Activated T-helper 17 cell treated with anti-CD3 and anti-CD28 coated beads, Interleukin-2, amount 50 U/mL, for 72 hours (primary cell): ENCODE measurements at regions not wholly inside any gene's neighbourhood (a gene's known extent, or its start where the extent isn't known, plus 50 kb on each side); places are given as distances from the start of the nearest gene placed in this dataset.
A peak's percentile ranks its signal among the peaks of the same experiment; 100 is the strongest.
"Not testable (repeated sequence)": the region's sequence is repeated elsewhere in the genome, so short reads cannot be mapped to it uniquely, and the experiment has no call there.

Experiments
- ATAC-seq: fragments of 150-1000 bp; cut with Tn5 transposase; replicated peaks from 2 replicates; pipeline ENCODE4 v1.10.0; 2021; ENCODE audit warnings: mild to moderate bottlenecking, moderate library complexity
- H3K27ac Mint-ChIP-seq: one replicate; pipeline ENCODE4 v1.8.0; 2022; ENCODE audit warnings: mixed read lengths
- H3K27me3 Mint-ChIP-seq: one replicate; pipeline ENCODE4 v1.8.0; 2022; ENCODE audit warnings: mixed read lengths
- H3K36me3 Mint-ChIP-seq: one replicate; pipeline ENCODE4 v1.8.0; 2022; ENCODE audit warnings: low read depth, mild to moderate bottlenecking, mixed read lengths
- H3K4me1 Mint-ChIP-seq: one replicate; pipeline ENCODE4 v1.8.0; 2022; ENCODE audit warnings: mixed read lengths
- H3K4me3 Mint-ChIP-seq: one replicate; pipeline ENCODE4 v1.8.0; 2022; ENCODE audit warnings: mild to moderate bottlenecking, mixed read lengths
- H3K9me3 Mint-ChIP-seq: one replicate; pipeline ENCODE4 v1.8.0; 2022; ENCODE audit warnings: mixed read lengths

- not testable (repeated sequence) for H3K27me3 Mint-ChIP-seq, H3K4me1 Mint-ChIP-seq, H3K9me3 Mint-ChIP-seq, H3K27ac Mint-ChIP-seq, H3K36me3 Mint-ChIP-seq, H3K4me3 Mint-ChIP-seq, ATAC-seq
Observed at GRCh38 chr9:85792057-85792456, 50.3 kb upstream of the AGTPBP1 start.

GRCh38 chr9:85802978-85803695, 61.4 kb upstream of the AGTPBP1 start:
- H3K36me3 Mint-ChIP-seq, H3K4me3 Mint-ChIP-seq: not testable (repeated sequence)

GRCh38 chr9:85804847-85805133, 63.0 kb upstream of the AGTPBP1 start:
- not testable (repeated sequence) for H3K4me1 Mint-ChIP-seq, H3K27me3 Mint-ChIP-seq, H3K27ac Mint-ChIP-seq, H3K4me3 Mint-ChIP-seq, ATAC-seq, H3K9me3 Mint-ChIP-seq
- peaks cover 19% of the 10 kb centered on the region for H3K36me3 Mint-ChIP-seq

More at GRCh38 chr9:85802978-85803695, 61.4 kb upstream of the AGTPBP1 start:
- ATAC-seq, H3K4me1 Mint-ChIP-seq, H3K27me3 Mint-ChIP-seq, H3K27ac Mint-ChIP-seq, H3K9me3 Mint-ChIP-seq: not testable (repeated sequence)

DNA sequence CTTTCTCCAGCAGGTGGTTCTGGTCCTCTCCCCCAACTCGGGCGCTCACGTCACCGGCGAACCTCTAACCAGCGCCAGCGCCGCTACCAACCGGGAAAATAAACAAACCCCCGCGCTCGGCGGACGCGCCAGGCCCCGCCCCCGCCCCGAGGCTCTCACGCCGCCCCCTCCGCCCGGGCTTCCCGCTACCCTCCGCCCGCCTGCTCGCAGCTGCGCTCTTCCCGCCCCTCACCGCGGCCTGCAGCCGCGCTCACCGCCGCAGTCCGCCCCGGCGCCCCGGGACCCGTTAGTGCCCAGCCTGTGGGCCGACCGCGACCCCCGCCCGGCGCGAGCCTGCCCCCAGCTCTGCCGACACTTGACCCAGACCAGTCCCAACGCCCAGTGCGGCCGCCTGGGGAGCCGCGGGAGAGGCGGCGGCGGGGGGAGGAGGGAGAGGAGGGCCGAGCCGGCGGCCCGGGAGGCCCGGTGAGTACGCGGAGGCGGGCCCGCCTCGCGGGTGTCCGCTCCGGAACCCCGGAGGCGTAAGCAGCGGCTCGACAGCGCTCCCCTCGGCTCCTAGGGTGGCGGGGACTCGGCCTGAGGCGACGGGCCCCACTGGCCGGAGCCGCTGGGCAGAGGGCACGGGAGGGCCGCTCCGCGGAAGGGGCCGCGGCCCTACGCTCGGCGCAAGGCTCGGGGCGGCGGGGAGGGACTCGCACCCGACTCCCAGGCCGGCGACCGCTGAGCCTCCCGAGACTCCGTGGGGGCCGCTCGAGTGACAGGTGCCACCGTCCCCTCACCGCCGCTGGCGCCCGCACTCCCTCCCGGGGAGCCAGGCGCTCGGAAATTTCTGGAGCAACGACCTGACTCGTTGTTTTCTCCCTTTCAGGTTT, 63.6 kb upstream of the AGTPBP1 start:
- Mint-ChIP-seq H3K27ac (peak overlapping the region; percentile 88), H3K4me3 (peak overlapping the region; percentile 91), H3K36me3 (peaks cover 19% of the 10 kb centered on the region)
- not testable (repeated sequence) for H3K4me1 Mint-ChIP-seq, H3K9me3 Mint-ChIP-seq, H3K27me3 Mint-ChIP-seq
- ATAC-seq = peak; percentile 83

DNA sequence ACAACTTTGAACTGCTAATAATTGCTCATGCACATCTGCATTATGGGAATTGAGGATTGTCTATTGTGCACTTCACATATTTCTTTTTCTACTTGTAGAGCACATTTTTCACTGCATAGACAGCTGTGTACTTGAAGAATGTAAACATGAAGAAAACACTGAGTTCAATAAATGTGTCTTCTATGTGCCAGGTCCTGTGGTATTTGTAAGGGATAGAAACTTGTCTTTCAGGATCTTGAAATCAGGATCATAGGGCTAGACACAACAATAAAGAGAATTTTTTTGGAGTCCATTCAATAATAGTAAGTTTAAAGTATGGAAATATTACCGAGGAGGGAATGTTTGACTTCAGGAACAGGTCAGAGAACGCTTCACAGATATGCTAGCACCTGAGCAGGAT, 66.6 kb upstream of the AGTPBP1 start:
- not testable (repeated sequence) for H3K9me3 Mint-ChIP-seq, H3K27me3 Mint-ChIP-seq, H3K27ac Mint-ChIP-seq, ATAC-seq, H3K4me3 Mint-ChIP-seq, H3K4me1 Mint-ChIP-seq
- peaks cover 19% of the 10 kb centered on the region for H3K36me3 Mint-ChIP-seq

DNA sequence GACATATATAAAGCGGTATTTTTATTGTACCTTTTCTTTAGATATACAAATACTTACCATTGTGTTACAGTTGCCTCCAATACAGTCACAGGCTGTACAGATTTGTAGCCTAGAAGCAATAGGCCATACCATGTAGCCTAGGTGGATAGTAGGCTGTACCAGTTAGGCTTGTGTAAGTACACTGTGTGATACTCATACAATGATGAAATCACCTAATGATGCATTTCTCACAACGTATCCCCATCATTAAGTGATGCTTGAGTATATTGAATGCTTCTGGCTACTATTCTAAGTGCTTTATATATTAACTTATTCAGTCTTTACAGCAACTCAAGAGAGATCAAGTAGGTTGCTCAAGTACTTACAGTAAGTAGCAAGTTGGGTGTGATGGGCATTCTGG, 71.6 kb upstream of the AGTPBP1 start:
- H3K27ac Mint-ChIP-seq, H3K4me3 Mint-ChIP-seq, H3K4me1 Mint-ChIP-seq, ATAC-seq, H3K9me3 Mint-ChIP-seq, H3K27me3 Mint-ChIP-seq: not testable (repeated sequence)
- H3K36me3 Mint-ChIP-seq = peaks cover 14% of the 10 kb centered on the region

DNA sequence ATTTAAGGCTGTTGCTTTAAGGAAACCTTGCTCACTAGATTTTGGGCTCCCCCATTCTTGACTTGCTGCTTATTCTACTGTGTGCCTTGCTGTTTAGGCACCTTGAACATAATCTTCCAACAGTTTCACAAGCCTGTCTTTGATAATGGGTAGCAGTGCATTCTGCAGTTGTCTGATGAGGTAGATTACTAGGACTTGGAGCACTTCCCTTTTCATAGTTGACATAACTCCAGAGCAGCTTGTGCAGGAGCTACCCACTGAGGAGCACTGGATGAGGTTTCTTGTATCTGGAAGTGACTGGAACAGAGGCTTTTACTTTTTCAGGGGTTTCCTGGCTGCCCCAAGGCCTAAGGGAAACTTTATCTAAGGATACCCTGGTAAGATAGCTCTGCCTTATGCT, 73.0 kb upstream of the AGTPBP1 start:
- not testable (repeated sequence) for ATAC-seq, H3K27me3 Mint-ChIP-seq, H3K4me1 Mint-ChIP-seq, H3K36me3 Mint-ChIP-seq, H3K27ac Mint-ChIP-seq, H3K4me3 Mint-ChIP-seq, H3K9me3 Mint-ChIP-seq

- not testable (repeated sequence) for H3K27me3 Mint-ChIP-seq, H3K9me3 Mint-ChIP-seq, H3K4me1 Mint-ChIP-seq, H3K4me3 Mint-ChIP-seq, H3K27ac Mint-ChIP-seq
- ATAC-seq = peak; percentile 70
- peaks cover 22% of the 10 kb centered on the region for H3K36me3 Mint-ChIP-seq
Observed at GRCh38 chr9:85818971-85819370, 77.2 kb upstream of the AGTPBP1 start.

DNA sequence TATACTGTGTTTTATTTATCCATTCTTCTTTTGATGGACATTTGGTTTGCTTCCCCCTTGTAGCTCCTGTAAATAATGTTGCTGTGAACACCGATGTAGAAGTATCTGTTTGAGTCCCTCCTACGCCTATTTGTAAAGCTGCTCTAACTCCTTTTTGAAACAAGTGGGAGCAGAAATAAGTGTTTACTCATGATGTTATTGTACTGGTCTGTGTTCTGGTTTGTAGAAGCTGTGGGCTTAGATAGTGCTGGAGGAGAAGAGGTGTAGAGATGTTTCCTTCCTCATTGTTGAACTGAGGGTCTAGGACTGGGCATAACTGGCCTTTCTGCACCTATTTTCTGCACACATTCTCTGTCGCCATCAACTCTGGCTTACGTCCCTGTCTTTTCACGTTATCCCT, 78.8 kb upstream of the AGTPBP1 start:
- ATAC-seq, H3K27me3 Mint-ChIP-seq, H3K9me3 Mint-ChIP-seq, H3K27ac Mint-ChIP-seq, H3K4me1 Mint-ChIP-seq, H3K4me3 Mint-ChIP-seq: not testable (repeated sequence)
- peaks cover 28% of the 10 kb centered on the region for H3K36me3 Mint-ChIP-seq

DNA sequence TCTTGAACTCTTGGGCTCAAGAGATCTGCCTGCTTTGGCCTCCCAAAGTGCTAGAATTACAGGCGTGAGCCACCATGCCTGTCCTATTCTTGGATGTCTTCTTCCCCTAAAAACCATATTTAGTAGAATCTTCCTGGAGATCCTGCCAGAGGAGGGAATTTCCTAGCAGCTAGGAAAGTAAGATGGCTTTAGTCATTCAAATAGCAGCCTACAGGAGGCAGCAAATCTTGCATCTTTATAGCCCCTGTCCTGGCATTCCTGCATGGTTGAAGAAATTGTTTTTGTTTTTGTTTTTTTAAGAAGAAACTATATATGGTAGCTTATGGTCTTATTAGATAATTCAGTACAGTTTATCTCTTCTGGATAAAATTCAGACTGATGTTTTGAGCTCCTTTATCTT, 83.2 kb upstream of the AGTPBP1 start:
- not testable (repeated sequence) for H3K4me1 Mint-ChIP-seq, ATAC-seq

DNA sequence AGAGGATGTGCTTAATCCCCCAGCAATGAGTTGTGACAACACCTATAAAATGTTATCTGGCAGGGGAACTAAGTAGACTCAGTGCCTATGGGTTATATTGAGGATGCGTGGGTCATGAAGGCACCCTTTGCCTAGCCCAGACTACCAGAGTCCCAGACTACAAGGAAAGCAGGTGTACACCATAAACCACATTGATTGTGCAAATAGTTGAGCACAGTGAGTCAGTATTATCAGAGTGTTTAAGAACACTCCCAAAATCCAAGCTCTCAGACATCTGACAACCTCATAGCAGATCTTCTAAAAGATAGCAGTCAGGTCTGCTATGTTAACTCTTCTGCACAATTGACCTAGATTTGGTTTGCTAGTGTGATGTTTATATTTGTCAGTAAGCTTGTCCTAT, 92.8 kb upstream of the AGTPBP1 start:
- H3K4me3 Mint-ChIP-seq, H3K9me3 Mint-ChIP-seq, H3K27me3 Mint-ChIP-seq, H3K27ac Mint-ChIP-seq, H3K4me1 Mint-ChIP-seq, ATAC-seq: not testable (repeated sequence)
- peaks cover 28% of the 10 kb centered on the region for H3K36me3 Mint-ChIP-seq

More for the DNA sequence above, 83.2 kb upstream of the AGTPBP1 start:
- not testable (repeated sequence) for H3K4me3 Mint-ChIP-seq, H3K27ac Mint-ChIP-seq, H3K27me3 Mint-ChIP-seq, H3K9me3 Mint-ChIP-seq
- H3K36me3 Mint-ChIP-seq = peaks cover 30% of the 10 kb centered on the region

DNA sequence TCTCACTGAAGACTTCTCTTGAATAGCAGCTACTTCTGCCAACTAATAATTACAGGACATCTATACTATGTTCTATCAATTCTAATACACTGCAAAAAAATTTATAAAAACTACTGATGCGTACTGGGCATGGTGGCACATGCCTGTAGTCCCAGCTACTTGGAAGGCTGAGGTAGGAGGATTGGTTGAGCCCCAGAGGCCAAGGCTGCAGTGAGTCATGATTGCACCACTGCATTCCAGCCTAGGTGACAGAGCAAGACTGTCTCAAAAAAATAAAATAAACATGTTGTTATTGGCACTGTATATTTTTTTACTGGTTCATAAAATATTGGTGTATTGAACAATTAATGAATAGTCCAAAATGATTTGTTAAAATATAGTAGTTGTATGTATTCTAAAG, 97.0 kb upstream of the NAA35 start:
- peaks cover 52% of the 10 kb centered on the region for H3K36me3 Mint-ChIP-seq
- not testable (repeated sequence) for H3K4me3 Mint-ChIP-seq, H3K4me1 Mint-ChIP-seq, ATAC-seq, H3K27ac Mint-ChIP-seq, H3K9me3 Mint-ChIP-seq, H3K27me3 Mint-ChIP-seq

GRCh38 chr9:85847782-85848181, 93.2 kb upstream of the NAA35 start:
- not testable (repeated sequence) for H3K9me3 Mint-ChIP-seq, H3K27ac Mint-ChIP-seq, H3K4me1 Mint-ChIP-seq, H3K4me3 Mint-ChIP-seq, H3K27me3 Mint-ChIP-seq, ATAC-seq
- H3K36me3 Mint-ChIP-seq = peaks cover 32% of the 10 kb centered on the region

GRCh38 chr9:85858056-85858750, 82.7 kb upstream of the NAA35 start:
- no peaks in the 10 kb centered on the region for H3K4me1 Mint-ChIP-seq
- H3K4me3 Mint-ChIP-seq = no peak overlapping the region
- peaks cover 5% of the 10 kb centered on the region for H3K36me3 Mint-ChIP-seq
- peaks cover 3% of the 10 kb centered on the region for H3K9me3 Mint-ChIP-seq
- H3K27me3 Mint-ChIP-seq = no peaks in the 10 kb centered on the region
- H3K27ac Mint-ChIP-seq = no peak overlapping the region
- ATAC-seq = no peak

- Mint-ChIP-seq H3K4me3 (no peak overlapping the region), H3K36me3 (peaks cover 5% of the 10 kb centered on the region), H3K27me3 (no peaks in the 10 kb centered on the region), H3K4me1 (no peaks in the 10 kb centered on the region), H3K9me3 (peaks cover 3% of the 10 kb centered on the region), H3K27ac (no peak overlapping the region)
- peak; percentile 77 for ATAC-seq
Observed at GRCh38 chr9:85859765-85860164, 81.2 kb upstream of the NAA35 start.
